GM23248 (cell line): ENCODE measurements at regions not wholly inside any gene's neighbourhood (a gene's known extent, or its start where the extent isn't known, plus 50 kb on each side); places are given as distances from the start of the nearest gene placed in this dataset.

ENCODE experiments used
- DNase-seq: peaks from one replicate; pipeline ENCODE4 v3.0.0-alpha.2; 2015
- H2AFZ ChIP-seq: fragments of 200-600 bp; sonication (generic); 2 replicates; pipeline ENCODE4 v1.6.1; 2016; ENCODE audit warnings: antibody characterized with exemption
- H3F3A ChIP-seq: fragments of 200-600 bp; sonication (generic); 2 replicates; pipeline ENCODE4 v1.6.1; 2016; ENCODE audit warnings: mild to moderate bottlenecking, antibody characterized with exemption, mixed run types; ENCODE audit not compliant: insufficient read depth
- H3K27ac ChIP-seq: fragments of 200-600 bp; sonication (generic); 2 replicates; pipeline ENCODE4 v1.5.1; 2016; ENCODE audit warnings: mild to moderate bottlenecking
- H3K27me3 ChIP-seq: fragments of 200-600 bp; sonication (generic); replicated peaks from 2 replicates; pipeline ENCODE4 v1.6.1; 2016; ENCODE audit warnings: mild to moderate bottlenecking; ENCODE audit not compliant: insufficient read depth
- H3K36me3 ChIP-seq: fragments of 200-600 bp; sonication (generic); 2 replicates; pipeline ENCODE4 v1.6.1; 2016; ENCODE audit warnings: low read depth, mild to moderate bottlenecking
- H3K4me1 ChIP-seq: fragments of 200-600 bp; sonication (generic); 2 replicates; pipeline ENCODE4 v1.6.1; 2016; ENCODE audit warnings: mild to moderate bottlenecking; ENCODE audit not compliant: insufficient read depth
- H3K4me2 ChIP-seq: fragments of 200-600 bp; sonication (generic); one replicate; pipeline ENCODE4 v1.6.1; 2016; ENCODE audit warnings: mild to moderate bottlenecking; ENCODE audit not compliant: unreplicated experiment
- H3K4me3 ChIP-seq: fragments of 200-600 bp; sonication (generic); 2 replicates; pipeline ENCODE4 v1.5.1; 2016; ENCODE audit warnings: mild to moderate bottlenecking
- H3K79me2 ChIP-seq: fragments of 200-600 bp; sonication (generic); 2 replicates; pipeline ENCODE4 v1.6.1; 2016; ENCODE audit warnings: mild to moderate bottlenecking; ENCODE audit not compliant: insufficient read depth
- H3K9ac ChIP-seq: fragments of 200-600 bp; sonication (generic); 2 replicates; pipeline ENCODE4 v1.6.1; 2016; ENCODE audit warnings: mild to moderate bottlenecking
- H3K9me2 ChIP-seq: fragments of 200-600 bp; sonication (generic); 2 replicates; pipeline ENCODE4 v1.6.1; 2016; ENCODE audit warnings: mixed run types, mild to moderate bottlenecking, moderate library complexity; ENCODE audit not compliant: insufficient read depth
- H3K9me3 ChIP-seq: fragments of 200-600 bp; sonication (generic); one replicate; pipeline ENCODE4 v1.6.1; 2017; ENCODE audit warnings: low read depth
- H4K20me1 ChIP-seq: fragments of 200-600 bp; sonication (generic); 2 replicates; pipeline ENCODE4 v1.6.0; 2016; ENCODE audit not compliant: insufficient read depth
- EZH2 ChIP-seq: fragments of 200-600 bp; sonication (generic); IDR thresholded peaks from 2 replicates; pipeline ENCODE4 v1.6.1; 2018; ENCODE audit warnings: antibody characterized with exemption, mild to moderate bottlenecking; ENCODE audit not compliant: insufficient read depth, poor library complexity, severe bottlenecking
- EZH2phosphoT487 ChIP-seq: fragments of 200-600 bp; sonication (generic); IDR thresholded peaks from 2 replicates; pipeline ENCODE4 v1.6.1; 2018; ENCODE audit warnings: antibody characterized with exemption, moderate library complexity, mild to moderate bottlenecking, low read depth; ENCODE audit not compliant: insufficient read depth
- WGBS, 2 experiments: methylation state at CpG; one replicate each; pipeline ENCODE4 v1.1.6; 2015 to 2017; ENCODE audit warnings: low lambda C conversion rate in 2 of 2, low coverage in 1 of 2; ENCODE audit errors: missing lambda C conversion rate in 2 of 2; 5-methylcytosine and 5-hydroxymethylcytosine counted together
- in situ Hi-C: fragments of 300-500 bp; cut with MboI; formaldehyde crosslinking; loops from 2 replicates; pipeline ENCODE4 v1.15.0; 2020

- H3K4me1 ChIP-seq, result no peaks in the 10 kb centered on the region
- no peak overlapping the region for H2AFZ ChIP-seq
- TF ChIP-seq EZH2phosphoT487 (no peak), EZH2 (no peak)
- no peak overlapping the region for H3K4me3 ChIP-seq
- H3K9me3 ChIP-seq, result no peaks in the 10 kb centered on the region
- no peaks in the 10 kb centered on the region for H4K20me1 ChIP-seq
- H3K4me2 ChIP-seq, result no peak overlapping the region
- H3K9me2 ChIP-seq, result no peaks in the 10 kb centered on the region
- peaks cover 11% of the 10 kb centered on the region for H3K27me3 ChIP-seq
- H3F3A ChIP-seq, result no peaks in the 10 kb centered on the region
- DNase-seq, result no peak
- H3K79me2 ChIP-seq, result no peaks in the 10 kb centered on the region
- in situ Hi-C loops, result no loop called here
- no peaks in the 10 kb centered on the region for H3K36me3 ChIP-seq
- H3K27ac ChIP-seq, result no peak overlapping the region
- no peak overlapping the region for H3K9ac ChIP-seq
- 44 to 46% methylated on average over 3 of the region's 3 CpGs for whole genome bisulfite sequencing, 2 experiments
Measured at GRCh38 chr10:25120188-25120587, 54.6 kb upstream of the GPR158 start.
